GM18508 (cell line): ENCODE measurements at regions not wholly inside any gene's neighbourhood (a gene's known extent, or its start where the extent isn't known, plus 50 kb on each side); places are given as distances from the start of the nearest gene placed in this dataset.
"Not testable (repeated sequence)": the region's sequence is repeated elsewhere in the genome, so short reads cannot be mapped to it uniquely, and the experiment has no call there.

ENCODE experiments used
- ATAC-seq: cut with Tn5 transposase; IDR thresholded peaks from one replicate; pipeline ENCODE4 v1.9.1; 2021; ENCODE audit warnings: moderate number of reproducible peaks; ENCODE audit not compliant: insufficient read depth, unreplicated experiment

- no peak for ATAC-seq
Measured at GRCh38 chr10:6950133-6950532, 370.1 kb upstream of the PRKCQ start.

GRCh38 chr10:6944436-6944835 is 364.4 kb upstream of the PRKCQ start:
- no peak for ATAC-seq

- ATAC-seq, result no peak
Measured at GRCh38 chr10:6938384-6938783, 358.3 kb upstream of the PRKCQ start.

GRCh38 chr10:6936931-6937330 is 356.9 kb upstream of the PRKCQ start:
- ATAC-seq, result no peak

- no peak for ATAC-seq
Measured at GRCh38 chr10:6929148-6929830, 349.2 kb upstream of the PRKCQ start.

GRCh38 chr10:6928586-6928985 is 348.5 kb upstream of the PRKCQ start:
- ATAC-seq, result no peak

- no peak for ATAC-seq
Measured at GRCh38 chr10:6926971-6927370, 346.9 kb upstream of the PRKCQ start.

GRCh38 chr10:6925146-6925545 is 345.1 kb upstream of the PRKCQ start:
- ATAC-seq, result no peak

GRCh38 chr10:6924166-6924565 is 344.1 kb upstream of the PRKCQ start:
- no peak for ATAC-seq

- not testable (repeated sequence) for ATAC-seq
Measured at GRCh38 chr10:6921026-6921425, 340.9 kb upstream of the PRKCQ start.

- peak; percentile 88 for ATAC-seq
Measured at GRCh38 chr10:6920072-6921019, 340.3 kb upstream of the PRKCQ start.

GRCh38 chr10:6919077-6919476 is 339.0 kb upstream of the PRKCQ start:
- ATAC-seq, result no peak

GRCh38 chr10:6918305-6918704 is 338.2 kb upstream of the PRKCQ start:
- no peak for ATAC-seq

- no peak for ATAC-seq
Measured at GRCh38 chr10:6917125-6917524, 337.0 kb upstream of the PRKCQ start.

GRCh38 chr10:6916601-6917000 is 336.5 kb upstream of the PRKCQ start:
- ATAC-seq, result peak; percentile 67

GRCh38 chr10:6915307-6915706 is 335.2 kb upstream of the PRKCQ start:
- ATAC-seq, result no peak

GRCh38 chr10:6912929-6913328 is 332.9 kb upstream of the PRKCQ start:
- no peak for ATAC-seq

- no peak for ATAC-seq
Measured at GRCh38 chr10:6912424-6912823, 332.3 kb upstream of the PRKCQ start.

GRCh38 chr10:6912021-6912420 is 331.9 kb upstream of the PRKCQ start:
- ATAC-seq, result no peak

GRCh38 chr10:6909905-6910560 is 330.0 kb upstream of the PRKCQ start:
- ATAC-seq, result no peak
